ENCODE measurements at regions not wholly inside any gene's neighbourhood (a gene's known extent, or its start where the extent isn't known, plus 50 kb on each side); places are given as distances from the start of the nearest gene placed in this dataset.

DNA sequence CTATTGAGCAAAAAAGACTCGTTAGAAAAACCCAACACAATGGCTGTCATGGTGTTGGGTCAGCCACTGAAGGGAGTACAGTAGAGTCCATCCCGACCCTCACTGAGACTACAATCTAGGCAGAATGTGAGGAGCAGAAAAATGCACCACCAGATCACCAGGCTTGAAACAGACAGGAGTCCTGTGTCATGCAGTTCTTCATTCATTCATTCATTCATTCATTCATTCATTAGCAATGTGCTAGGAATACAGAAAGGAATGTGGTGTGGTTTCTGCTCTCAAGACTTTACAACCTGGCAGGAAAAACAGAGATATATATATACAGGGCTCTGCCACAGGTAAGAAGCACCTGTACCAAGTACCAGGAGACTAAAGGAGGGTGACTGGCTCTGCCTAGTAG is 392.3 kb downstream of the OMA1 start:
- Histone ChIP-seq H3K4me3 (no peak overlapping the region), H4K20me1 (ENCODE audit: insufficient read depth, poor library complexity, severe bottlenecking) (no peaks in the 10 kb centered on the region), H2AFZ (no peak overlapping the region), H3K4me1 (ENCODE audit: insufficient read depth) (no peaks in the 10 kb centered on the region), H3K27me3 (peaks cover 9% of the 10 kb centered on the region), H3K9me2 (replicated peaks; ENCODE audit: insufficient read depth) (no peaks in the 10 kb centered on the region), H3K9me3 (ENCODE audit: low read depth) (no peaks in the 10 kb centered on the region), H3K79me2 (no peaks in the 10 kb centered on the region), H3K36me3 (replicated peaks; ENCODE audit: insufficient read depth, low read depth) (no peaks in the 10 kb centered on the region), H3K27ac (no peak overlapping the region), H3K4me2 (no peak overlapping the region)
- DNase-seq (ENCODE audit: low spot score), result no peak
- no peak for TF ChIP-seq EZH2 (IDR thresholded peaks at IDR 0.05; ENCODE audit: borderline replicate concordance)
- TF ChIP-seq, protein P1, sequence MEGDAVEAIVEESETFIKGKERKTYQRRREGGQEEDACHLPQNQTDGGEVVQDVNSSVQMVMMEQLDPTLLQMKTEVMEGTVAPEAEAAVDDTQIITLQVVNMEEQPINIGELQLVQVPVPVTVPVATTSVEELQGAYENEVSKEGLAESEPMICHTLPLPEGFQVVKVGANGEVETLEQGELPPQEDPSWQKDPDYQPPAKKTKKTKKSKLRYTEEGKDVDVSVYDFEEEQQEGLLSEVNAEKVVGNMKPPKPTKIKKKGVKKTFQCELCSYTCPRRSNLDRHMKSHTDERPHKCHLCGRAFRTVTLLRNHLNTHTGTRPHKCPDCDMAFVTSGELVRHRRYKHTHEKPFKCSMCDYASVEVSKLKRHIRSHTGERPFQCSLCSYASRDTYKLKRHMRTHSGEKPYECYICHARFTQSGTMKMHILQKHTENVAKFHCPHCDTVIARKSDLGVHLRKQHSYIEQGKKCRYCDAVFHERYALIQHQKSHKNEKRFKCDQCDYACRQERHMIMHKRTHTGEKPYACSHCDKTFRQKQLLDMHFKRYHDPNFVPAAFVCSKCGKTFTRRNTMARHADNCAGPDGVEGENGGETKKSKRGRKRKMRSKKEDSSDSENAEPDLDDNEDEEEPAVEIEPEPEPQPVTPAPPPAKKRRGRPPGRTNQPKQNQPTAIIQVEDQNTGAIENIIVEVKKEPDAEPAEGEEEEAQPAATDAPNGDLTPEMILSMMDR (IDR thresholded peaks at IDR 0.05; ENCODE audit: poor library complexity), result no peak
- no peak for TF ChIP-seq EZH2phosphoT487 (IDR thresholded peaks at IDR 0.05; ENCODE audit: low read depth, severe bottlenecking, unreplicated experiment)
- 80% methylated on average over 2 of the region's 2 CpGs for WGBS (ENCODE audit: low lambda C conversion rate, missing lambda C conversion rate)

DNA sequence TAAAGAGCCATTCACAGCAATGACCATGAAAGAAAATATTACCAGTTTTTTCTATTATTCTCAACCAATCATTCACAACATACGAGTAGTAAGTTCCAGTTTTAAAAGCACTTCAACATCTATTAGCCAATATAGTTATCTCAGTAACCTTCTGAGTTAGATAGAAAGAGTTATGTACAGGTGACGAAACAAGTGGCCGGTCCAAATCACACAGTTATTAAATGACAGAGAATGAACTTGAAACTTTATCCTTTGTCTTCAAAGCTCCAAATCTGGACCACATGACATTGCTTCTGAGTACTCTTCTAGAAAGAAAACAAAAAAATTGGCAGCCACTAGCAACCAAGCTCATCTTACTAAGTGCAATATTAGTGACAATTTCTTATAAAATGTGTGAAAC is 393.8 kb downstream of the OMA1 start:
- TF ChIP-seq EZH2 (IDR thresholded peaks at IDR 0.05; ENCODE audit: borderline replicate concordance), result no peak
- TF ChIP-seq EZH2phosphoT487 (IDR thresholded peaks at IDR 0.05; ENCODE audit: low read depth, severe bottlenecking, unreplicated experiment), result no peak
- TF ChIP-seq, protein P1 (IDR thresholded peaks at IDR 0.05; ENCODE audit: poor library complexity), result no peak
- no peak overlapping the region for H3K4me3 ChIP-seq
- no peaks in the 10 kb centered on the region for H4K20me1 ChIP-seq (ENCODE audit: insufficient read depth, poor library complexity, severe bottlenecking)
- no peak overlapping the region for H2AFZ ChIP-seq
- no peaks in the 10 kb centered on the region for H3K36me3 ChIP-seq (replicated peaks; ENCODE audit: insufficient read depth, low read depth)
- WGBS (ENCODE audit: low lambda C conversion rate, missing lambda C conversion rate), result 64% methylated on average over 3 of the region's 3 CpGs
- no peak overlapping the region for H3K4me2 ChIP-seq
- H3K9me3 ChIP-seq (ENCODE audit: low read depth), result no peaks in the 10 kb centered on the region
- no peaks in the 10 kb centered on the region for H3K79me2 ChIP-seq
- no peak for DNase-seq (ENCODE audit: low spot score)
- H3K9me2 ChIP-seq (replicated peaks; ENCODE audit: insufficient read depth), result no peaks in the 10 kb centered on the region
- no peak overlapping the region for H3K27ac ChIP-seq
- no peaks in the 10 kb centered on the region for H3K4me1 ChIP-seq (ENCODE audit: insufficient read depth)
- H3K27me3 ChIP-seq, result peaks cover 5% of the 10 kb centered on the region

DNA sequence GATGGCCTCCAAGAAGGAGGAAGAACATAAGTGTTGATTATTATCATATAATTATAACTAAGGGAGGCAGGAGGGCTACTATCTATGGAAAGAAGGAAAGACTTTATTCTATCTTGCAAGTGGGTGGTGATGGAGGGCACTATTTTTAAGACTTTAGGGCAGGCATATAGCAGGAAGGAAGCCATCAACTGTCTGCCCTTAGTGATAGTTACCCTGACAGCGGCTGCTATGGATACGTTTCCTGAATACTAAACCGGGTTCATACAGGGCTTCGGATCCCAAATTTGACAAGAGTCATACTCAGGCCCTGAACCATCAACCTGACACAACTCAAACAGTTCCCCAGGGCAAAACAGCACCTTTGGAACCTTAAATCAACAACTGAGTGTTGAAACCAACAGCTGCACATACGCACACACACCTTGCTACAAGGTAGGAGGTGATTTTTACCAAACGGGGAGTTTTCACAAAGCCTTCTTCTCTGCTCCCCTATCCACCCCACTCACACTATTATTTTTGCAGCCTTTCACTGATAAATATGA is 397.2 kb downstream of the OMA1 start:
- H3K79me2 ChIP-seq, result no peaks in the 10 kb centered on the region
- no peaks in the 10 kb centered on the region for H3K4me1 ChIP-seq (ENCODE audit: insufficient read depth)
- 85% methylated on average over 6 of the region's 6 CpGs for WGBS (ENCODE audit: low lambda C conversion rate, missing lambda C conversion rate)
- no peak overlapping the region for H3K27ac ChIP-seq
- H3K4me2 ChIP-seq, result no peak overlapping the region
- no peaks in the 10 kb centered on the region for H3K9me2 ChIP-seq (replicated peaks; ENCODE audit: insufficient read depth)
- H3K36me3 ChIP-seq (replicated peaks; ENCODE audit: insufficient read depth, low read depth), result no peaks in the 10 kb centered on the region
- DNase-seq (ENCODE audit: low spot score), result no peak
- no peak overlapping the region for H3K4me3 ChIP-seq
- TF ChIP-seq, protein P1 (IDR thresholded peaks at IDR 0.05; ENCODE audit: poor library complexity), result no peak
- TF ChIP-seq EZH2phosphoT487 (IDR thresholded peaks at IDR 0.05; ENCODE audit: low read depth, severe bottlenecking, unreplicated experiment) (no peak), EZH2 (IDR thresholded peaks at IDR 0.05; ENCODE audit: borderline replicate concordance) (no peak)
- no peak overlapping the region for H2AFZ ChIP-seq
- no peaks in the 10 kb centered on the region for H3K27me3 ChIP-seq
- H3K9me3 ChIP-seq (ENCODE audit: low read depth), result no peaks in the 10 kb centered on the region
- H4K20me1 ChIP-seq (ENCODE audit: insufficient read depth, poor library complexity, severe bottlenecking), result no peaks in the 10 kb centered on the region
